Stimulated activated CD4-positive, alpha-beta T cell treated with anti-CD3 and anti-CD28 coated beads, Interleukin-4, amount 100 ng/mL, for 48 hours (primary cell): ENCODE measurements at regions not wholly inside any gene's neighbourhood (a gene's known extent, or its start where the extent isn't known, plus 50 kb on each side); places are given as distances from the start of the nearest gene placed in this dataset.
A peak's percentile ranks its signal among the peaks of the same experiment; 100 is the strongest.

Experiments used
- DNase-seq, 2 donors: peaks; one replicate each; pipeline ENCODE4 v3.0.0-alpha.2; 2020; ENCODE audit warnings: low read depth in 2 of 2

- DNase-seq = no peak
Measured at GRCh38 chr2:177314722-177315264, 50.3 kb upstream of the NFE2L2 start.

GRCh38 chr2:177315364-177315763 is 50.8 kb upstream of the NFE2L2 start:
- DNase-seq = no peak

GRCh38 chr2:177316756-177317155 is 52.2 kb upstream of the NFE2L2 start:
- no peak for DNase-seq

- DNase-seq = no peak
Measured at GRCh38 chr2:177317443-177317842, 52.9 kb upstream of the NFE2L2 start.

- no peak for DNase-seq
Measured at GRCh38 chr2:177317857-177318256, 53.3 kb upstream of the NFE2L2 start.

GRCh38 chr2:177318613-177319012 is 54.1 kb upstream of the NFE2L2 start:
- no peak for DNase-seq

GRCh38 chr2:177320596-177320995 is 56.1 kb upstream of the NFE2L2 start:
- DNase-seq = no peak

GRCh38 chr2:177322801-177323261 is 58.3 kb upstream of the NFE2L2 start:
- no peak for DNase-seq

- DNase-seq = no peak
Measured at GRCh38 chr2:177324797-177325196, 60.3 kb upstream of the NFE2L2 start.

- DNase-seq = no peak
Measured at GRCh38 chr2:177325554-177325953, 61.0 kb upstream of the NFE2L2 start.

GRCh38 chr2:177326005-177326404 is 61.5 kb upstream of the NFE2L2 start:
- DNase-seq = no peak

- no peak for DNase-seq
Measured at GRCh38 chr2:177326591-177326990, 62.1 kb upstream of the NFE2L2 start.

- DNase-seq = no peak
Measured at GRCh38 chr2:177327009-177327408, 62.5 kb upstream of the NFE2L2 start.

- no peak for DNase-seq
Measured at GRCh38 chr2:177328056-177328455, 63.5 kb upstream of the NFE2L2 start.

GRCh38 chr2:177329064-177329463 is 63.5 kb upstream of the AGPS start:
- no peak for DNase-seq

- no peak for DNase-seq
Measured at GRCh38 chr2:177331466-177331997, 61.0 kb upstream of the AGPS start.

GRCh38 chr2:177332026-177332991 is 60.3 kb upstream of the AGPS start:
- peak in 1 of 2 donors; percentile 5 for DNase-seq

GRCh38 chr2:177332992-177333388 is 59.6 kb upstream of the AGPS start:
- no peak for DNase-seq

GRCh38 chr2:177334940-177335543 is 57.5 kb upstream of the AGPS start:
- DNase-seq = no peak

GRCh38 chr2:177335917-177336450 is 56.6 kb upstream of the AGPS start:
- no peak for DNase-seq

- DNase-seq = no peak
Measured at GRCh38 chr2:177338177-177338721, 54.3 kb upstream of the AGPS start.

- DNase-seq = no peak
Measured at GRCh38 chr2:177340158-177340557, 52.4 kb upstream of the AGPS start.
